22Rv1 (cell line): ENCODE measurements at regions not wholly inside any gene's neighbourhood (a gene's known extent, or its start where the extent isn't known, plus 50 kb on each side); places are given as distances from the start of the nearest gene placed in this dataset.

Source experiments
- CTCF ChIP-seq: fragments of 450-650 bp; IDR thresholded peaks from 2 replicates; pipeline ENCODE4 v1.5.1; 2017; ENCODE audit warnings: mild to moderate bottlenecking
- ZFX ChIP-seq: fragments of 450-650 bp; IDR thresholded peaks from 2 replicates; pipeline ENCODE4 v1.6.1; 2017; ENCODE audit warnings: antibody characterized with exemption, borderline replicate concordance

GRCh38 chr2:8380566-8380965 is 301.3 kb upstream of the ID2 start:
- TF ChIP-seq CTCF (no peak), ZFX (no peak)
